ENCODE measurements at regions not wholly inside any gene's neighbourhood (a gene's known extent, or its start where the extent isn't known, plus 50 kb on each side); places are given as distances from the start of the nearest gene placed in this dataset.

- no peaks in the 10 kb centered on the region for H3K4me1 ChIP-seq (ENCODE audit: control insufficient read depth, extremely low read depth, insufficient read depth, low read length)
- H3K9me3 ChIP-seq (ENCODE audit: control insufficient read depth, insufficient read depth, low read depth, low read length): no peaks in the 10 kb centered on the region
- no peak overlapping the region for H2AFZ ChIP-seq (ENCODE audit: low read length)
- no peaks in the 10 kb centered on the region for H4K20me1 ChIP-seq (ENCODE audit: control insufficient read depth, extremely low read depth, insufficient read depth, low read length)
- no peaks in the 10 kb centered on the region for H3K36me3 ChIP-seq (ENCODE audit: control insufficient read depth, insufficient read depth, low read length)
- no peaks in the 10 kb centered on the region for H3K79me2 ChIP-seq (ENCODE audit: control insufficient read depth, insufficient read depth, low read length)
- TF ChIP-seq CTCF (conservative IDR thresholded peaks at IDR 0.05 in 1 of 2, IDR thresholded peaks at IDR 0.05 in 1 of 2; ENCODE audit: low read depth in 1 of 2, low read length in 2 of 2) (no peak), EZH2 (IDR thresholded peaks at IDR 0.05; ENCODE audit: low read length, missing control alignments) (no peak)
- H3K9ac ChIP-seq (ENCODE audit: insufficient read depth, low read length): no peak overlapping the region
- no peaks in the 10 kb centered on the region for H3K27me3 ChIP-seq (ENCODE audit: control insufficient read depth, insufficient read depth, low read length)
- H3K27ac ChIP-seq (ENCODE audit: insufficient read depth, low read length): no peak overlapping the region
- DNase-seq (ENCODE audit: low read depth in 2 of 2): no peak
- no peak overlapping the region for H3K4me3 ChIP-seq (replicated peaks in 1 of 4; ENCODE audit: control extremely low read depth in 1 of 4, insufficient read depth in 1 of 4, low read depth in 3 of 4, low read length in 4 of 4)
- H3K4me2 ChIP-seq (ENCODE audit: extremely low read depth, insufficient read depth, low read length): no peak overlapping the region
Measured at GRCh38 chr14:106208794-106209193, 682.4 kb downstream of the TMEM121 start.

- Histone ChIP-seq H3K4me3 (replicated peaks in 1 of 4; ENCODE audit: control extremely low read depth in 1 of 4, insufficient read depth in 1 of 4, low read depth in 3 of 4, low read length in 4 of 4) (no peak overlapping the region), H3K4me1 (ENCODE audit: control insufficient read depth, extremely low read depth, insufficient read depth, low read length) (no peaks in the 10 kb centered on the region), H2AFZ (ENCODE audit: low read length) (no peak overlapping the region), H3K4me2 (ENCODE audit: extremely low read depth, insufficient read depth, low read length) (no peak overlapping the region), H3K27me3 (ENCODE audit: control insufficient read depth, insufficient read depth, low read length) (no peaks in the 10 kb centered on the region), H3K9me3 (ENCODE audit: control insufficient read depth, insufficient read depth, low read depth, low read length) (no peaks in the 10 kb centered on the region), H3K36me3 (ENCODE audit: control insufficient read depth, insufficient read depth, low read length) (no peaks in the 10 kb centered on the region), H3K27ac (ENCODE audit: insufficient read depth, low read length) (no peak overlapping the region), H3K9ac (ENCODE audit: insufficient read depth, low read length) (no peak overlapping the region), H3K79me2 (ENCODE audit: control insufficient read depth, insufficient read depth, low read length) (no peaks in the 10 kb centered on the region), H4K20me1 (ENCODE audit: control insufficient read depth, extremely low read depth, insufficient read depth, low read length) (no peaks in the 10 kb centered on the region)
- DNase-seq (ENCODE audit: low read depth in 2 of 2): no peak
- TF ChIP-seq EZH2 (IDR thresholded peaks at IDR 0.05; ENCODE audit: low read length, missing control alignments) (no peak), CTCF (conservative IDR thresholded peaks at IDR 0.05 in 1 of 2, IDR thresholded peaks at IDR 0.05 in 1 of 2; ENCODE audit: low read depth in 1 of 2, low read length in 2 of 2) (no peak)
Measured at GRCh38 chr14:106209755-106210154, 683.4 kb downstream of the TMEM121 start.

GRCh38 chr14:106210650-106211049 lies 684.3 kb downstream of the TMEM121 start:
- Histone ChIP-seq H2AFZ (ENCODE audit: low read length) (no peak overlapping the region), H4K20me1 (ENCODE audit: control insufficient read depth, extremely low read depth, insufficient read depth, low read length) (no peaks in the 10 kb centered on the region), H3K27me3 (ENCODE audit: control insufficient read depth, insufficient read depth, low read length) (no peaks in the 10 kb centered on the region), H3K36me3 (ENCODE audit: control insufficient read depth, insufficient read depth, low read length) (no peaks in the 10 kb centered on the region), H3K4me1 (ENCODE audit: control insufficient read depth, extremely low read depth, insufficient read depth, low read length) (no peaks in the 10 kb centered on the region), H3K4me2 (ENCODE audit: extremely low read depth, insufficient read depth, low read length) (no peak overlapping the region), H3K27ac (ENCODE audit: insufficient read depth, low read length) (no peak overlapping the region), H3K9me3 (ENCODE audit: control insufficient read depth, insufficient read depth, low read depth, low read length) (no peaks in the 10 kb centered on the region), H3K79me2 (ENCODE audit: control insufficient read depth, insufficient read depth, low read length) (no peaks in the 10 kb centered on the region), H3K4me3 (replicated peaks in 1 of 4; ENCODE audit: control extremely low read depth in 1 of 4, insufficient read depth in 1 of 4, low read depth in 3 of 4, low read length in 4 of 4) (no peak overlapping the region), H3K9ac (ENCODE audit: insufficient read depth, low read length) (no peak overlapping the region)
- no peak for DNase-seq (ENCODE audit: low read depth in 2 of 2)
- no peak for TF ChIP-seq EZH2 (IDR thresholded peaks at IDR 0.05; ENCODE audit: low read length, missing control alignments)
- TF ChIP-seq CTCF (conservative IDR thresholded peaks at IDR 0.05 in 1 of 2, IDR thresholded peaks at IDR 0.05 in 1 of 2; ENCODE audit: low read depth in 1 of 2, low read length in 2 of 2): no peak
